Left cardiac atrium (tissue), 4 donors: ENCODE measurements at regions not wholly inside any gene's neighbourhood (a gene's known extent, or its start where the extent isn't known, plus 50 kb on each side); places are given as distances from the start of the nearest gene placed in this dataset.

Experiments
- ATAC-seq, 2 donors: fragments of 200-7000 bp; cut with Tn5 transposase; one replicate each; pipeline ENCODE4 v1.9.1; 2020; ENCODE audit warnings: mild to moderate bottlenecking in 2 of 2, moderate library complexity in 2 of 2
- DNase-seq: peaks from one replicate; pipeline ENCODE4 v3.0.0-alpha.2; 2020
- intact Hi-C, 2 donors: fragments of 100-400 bp; cut with DNase I; formaldehyde crosslinking; loops; one replicate each; pipeline versions ENCODE4 v1.14.1 to v1.15.1; 2022 to 2023
- donor health status: DM: no; HTN: yes; CAD: no.
- donor health status: DM: no; HTN: yes; CAD: no; lungs with severe emphysema.
- donor health status: DM: yes; HTN: yes; CAD: no.
- donor health status: Dilated cardiomyopathy.

DNA sequence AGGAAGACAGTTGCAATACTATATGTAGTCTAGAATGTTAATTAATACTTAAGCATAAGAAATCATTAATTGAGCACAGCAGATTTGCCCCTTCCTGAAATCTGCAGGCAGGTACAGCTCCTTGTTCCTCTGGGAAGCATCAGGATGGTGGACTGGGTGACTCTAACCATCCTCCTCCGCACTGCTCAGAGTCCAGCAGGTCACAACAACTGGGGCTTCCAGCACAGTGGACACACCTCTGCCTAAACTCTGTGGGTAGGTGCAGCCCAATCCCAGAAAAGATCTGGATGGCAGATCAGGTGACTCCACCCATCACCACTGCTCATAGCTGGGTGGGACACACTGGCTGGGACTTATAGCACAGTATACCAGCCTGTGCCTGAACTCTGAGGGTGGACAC is 189.9 kb upstream of the TMCO5A start:
- ATAC-seq (no peak), DNase-seq (no peak)
- intact Hi-C loops: loop anchor here in 1 of 2 donors (2.0 kb wide), 1 partner anchor 36 kb away; no protein-coding TSS in a partner anchor

DNA sequence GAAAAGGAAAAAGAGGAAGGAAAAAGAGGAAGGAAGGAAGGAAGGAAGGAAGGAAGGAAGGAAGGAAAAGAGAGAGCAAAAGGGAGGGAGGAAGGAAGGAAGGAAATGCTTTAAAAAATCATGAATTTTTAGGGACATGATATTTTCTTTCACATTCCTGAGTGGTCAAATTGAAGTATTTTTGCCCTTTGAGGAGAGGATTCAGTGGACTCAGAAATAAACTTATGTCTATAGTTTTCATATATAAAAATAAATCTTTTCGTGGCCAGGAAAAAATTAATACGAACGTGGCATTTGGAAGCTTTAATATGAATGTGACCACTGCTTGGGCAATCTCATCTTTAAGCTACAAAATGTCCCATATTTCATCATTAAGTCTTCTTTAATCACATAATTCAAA is 183.0 kb upstream of the TMCO5A start:
- ATAC-seq (no peak), DNase-seq (no peak)
- intact Hi-C loops: no loop called here

DNA sequence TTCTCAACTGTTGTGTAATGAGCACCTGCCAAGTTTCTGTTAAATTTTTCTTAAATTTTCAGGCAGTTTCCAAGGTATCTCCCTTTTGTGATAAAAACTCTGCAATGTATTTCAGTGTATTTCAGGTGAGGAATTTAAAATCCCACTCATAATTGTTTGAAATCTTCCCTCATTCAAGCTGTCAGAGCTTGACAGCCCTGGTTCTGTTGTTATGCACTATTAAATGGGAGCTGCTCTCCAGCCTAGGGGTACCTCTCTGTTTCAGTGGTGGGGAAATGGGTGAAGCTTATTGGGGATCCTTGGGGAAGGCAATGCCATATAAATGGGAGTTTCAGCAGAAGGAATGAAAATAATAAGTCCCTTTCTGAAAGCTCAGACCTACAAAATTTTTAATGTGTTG is 178.0 kb upstream of the TMCO5A start:
- no peak for DNase-seq
- no peak for ATAC-seq
- intact Hi-C loops: no loop called here

DNA sequence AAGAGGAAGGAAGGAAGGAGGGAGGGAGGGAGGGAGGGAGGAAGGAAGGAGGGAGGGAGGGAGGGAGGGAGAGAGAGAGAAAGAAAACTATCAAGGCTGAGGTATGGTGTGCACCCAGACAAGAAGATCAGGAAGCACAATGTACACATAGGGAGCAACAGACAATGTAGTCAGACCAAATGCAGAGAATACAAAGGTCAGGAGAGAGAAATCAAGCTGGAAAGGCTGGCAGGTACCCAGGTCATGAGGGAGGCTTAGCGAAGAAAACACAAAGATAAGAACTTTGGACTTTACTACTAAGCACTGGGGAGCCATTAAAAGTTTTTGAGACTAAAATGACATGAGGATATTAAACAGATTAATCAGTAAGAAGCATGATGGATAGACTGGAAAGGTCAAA is 176.0 kb upstream of the TMCO5A start:
- DNase-seq (no peak), ATAC-seq (no peak)
- intact Hi-C loops: no loop called here

DNA sequence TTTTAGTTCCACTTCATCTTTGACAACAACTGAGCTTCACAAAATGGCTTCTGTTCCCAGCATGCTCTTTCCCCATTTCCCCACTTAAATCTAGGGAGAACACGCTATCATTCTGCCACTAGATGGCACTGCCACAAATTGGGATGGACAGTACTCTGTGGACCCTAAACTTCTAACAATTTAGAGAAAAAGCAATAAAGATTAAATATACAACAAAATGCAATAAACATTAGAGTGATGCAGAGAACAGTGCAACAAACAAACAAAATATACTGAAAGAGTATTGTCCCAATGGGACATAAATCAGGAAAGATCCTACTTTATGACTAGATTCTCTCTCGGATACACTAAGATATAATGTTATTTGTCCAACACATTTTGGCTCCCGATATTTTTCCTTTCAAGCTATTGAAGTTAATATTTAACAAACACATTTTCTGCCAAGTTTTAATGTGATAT is 169.7 kb upstream of the TMCO5A start:
- intact Hi-C loops: no loop called here
- ATAC-seq (peak in 1 of 2 donors; percentile 62), DNase-seq (no peak)

DNA sequence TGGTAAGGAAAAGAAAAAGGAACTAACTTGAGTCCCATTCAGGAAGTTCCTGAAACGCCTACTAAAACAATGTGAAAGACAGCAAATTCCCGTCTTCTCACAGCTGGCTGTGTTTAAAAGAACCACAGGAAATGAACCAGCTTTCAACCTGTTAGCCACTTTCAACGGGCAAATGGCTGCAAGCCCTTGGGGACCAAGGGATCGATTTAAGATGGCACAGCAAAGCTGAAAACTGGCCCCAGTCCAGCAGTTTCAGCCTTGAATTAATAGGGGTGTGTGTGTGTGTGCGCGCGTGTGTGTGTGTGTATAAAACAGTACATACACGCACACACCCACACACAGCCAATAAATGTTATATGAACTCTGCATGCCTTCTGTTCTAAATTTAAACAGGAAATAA is 168.7 kb upstream of the TMCO5A start:
- ATAC-seq (no peak), DNase-seq (no peak)
- intact Hi-C loops: no loop called here

DNA sequence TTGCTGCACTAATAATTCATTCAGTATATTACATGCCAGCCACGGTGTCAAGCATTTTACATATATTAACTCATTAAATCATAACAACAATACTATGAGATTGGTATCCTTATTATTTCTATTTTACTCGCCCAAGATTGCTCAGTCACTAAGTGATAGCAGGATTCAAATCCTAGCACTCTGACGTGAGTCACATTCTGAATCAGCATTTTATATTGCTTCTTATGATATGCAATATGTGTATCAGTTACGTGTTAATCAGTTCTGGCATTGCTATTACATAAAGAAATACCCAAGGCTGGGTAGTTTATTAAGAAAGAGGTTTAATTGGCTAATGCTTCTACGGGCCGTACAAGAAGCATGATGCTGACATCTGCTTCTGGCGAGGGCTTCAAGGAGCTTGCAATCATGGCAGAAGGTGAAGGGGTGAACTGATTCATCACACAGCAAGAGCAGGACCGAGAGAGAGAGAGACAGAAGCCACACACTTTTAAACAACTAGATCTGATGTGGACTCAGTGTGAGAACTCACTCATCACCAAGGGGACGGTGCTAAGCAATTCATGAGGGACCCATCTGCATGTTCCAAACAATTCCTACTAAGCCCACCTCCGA is 166.5 kb upstream of the TMCO5A start:
- DNase-seq (no peak), ATAC-seq (no peak)
- intact Hi-C loops: no loop called here

DNA sequence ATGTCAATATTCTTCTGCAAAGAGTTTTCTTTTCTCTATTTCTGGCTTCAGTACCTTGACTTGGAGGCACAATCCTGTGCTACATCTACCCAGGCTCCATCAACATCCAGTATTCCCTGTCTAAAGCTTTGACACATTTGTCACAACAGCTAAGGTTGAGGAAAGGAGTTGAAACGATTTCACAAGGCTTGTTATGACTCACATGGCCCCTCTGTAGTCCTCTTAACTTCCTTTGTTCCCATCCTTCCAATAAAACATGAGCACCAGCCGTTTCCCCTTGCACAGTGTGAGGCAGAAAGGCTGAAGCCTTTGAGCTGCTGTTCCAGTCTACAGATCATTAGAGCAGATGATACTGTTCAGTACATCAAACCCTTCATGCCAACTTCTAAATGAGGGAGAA is 163.0 kb upstream of the TMCO5A start:
- intact Hi-C loops: no loop called here
- ATAC-seq (no peak), DNase-seq (no peak)

DNA sequence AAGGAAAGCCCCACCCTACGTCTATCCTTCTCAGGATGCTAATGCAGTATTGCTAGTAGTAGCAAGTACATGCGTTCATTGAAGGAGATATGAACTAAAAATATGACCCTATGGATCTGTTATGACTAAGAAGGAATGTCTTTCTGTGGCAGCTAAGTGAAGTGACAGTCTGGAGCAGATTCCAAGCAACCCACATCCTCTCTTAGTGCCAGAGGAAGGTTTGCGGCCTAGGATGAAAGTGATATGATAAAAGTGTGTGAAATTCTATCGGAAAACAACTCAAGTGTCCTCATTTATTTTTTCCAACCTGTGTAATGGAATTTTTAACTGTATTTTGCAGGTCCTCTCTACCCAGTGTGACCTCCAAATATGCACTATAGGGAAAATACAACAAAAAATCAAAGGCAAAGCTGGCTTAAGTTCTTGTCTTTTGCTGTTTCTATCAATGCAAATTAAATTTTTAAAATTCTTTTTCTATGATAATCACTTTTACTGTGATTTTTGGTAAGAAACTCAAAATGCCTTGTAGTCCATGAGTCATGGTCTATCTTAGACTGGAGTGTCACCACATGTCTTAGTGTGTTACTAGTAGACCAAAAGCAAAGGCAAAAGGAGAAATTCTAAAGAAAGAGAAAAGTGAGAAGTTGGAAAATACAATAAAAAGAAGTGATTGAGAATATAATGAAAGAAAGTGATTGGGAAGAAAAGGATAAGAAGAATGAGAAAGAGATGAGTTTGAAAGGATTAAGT is 161.2 kb upstream of the TMCO5A start:
- intact Hi-C loops: no loop called here
- no peak for ATAC-seq

DNA sequence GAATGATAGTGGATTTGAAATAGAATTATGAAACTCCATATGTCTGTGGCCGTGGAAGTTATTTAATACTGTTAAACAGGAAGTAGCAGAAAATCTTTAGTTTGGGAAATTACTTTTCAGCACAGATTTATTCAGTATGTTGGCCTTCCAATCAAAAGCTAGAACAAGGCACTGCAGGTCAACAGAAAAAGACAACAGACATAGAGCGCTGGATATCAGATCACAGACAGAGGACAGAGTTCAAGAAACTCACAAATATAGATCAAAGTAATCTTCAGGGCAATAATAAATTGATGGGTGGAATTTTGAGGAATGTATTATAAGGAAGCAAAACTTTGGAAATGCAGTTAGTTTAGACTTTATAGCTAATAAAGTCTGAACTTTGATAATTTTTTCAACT is 159.5 kb upstream of the TMCO5A start:
- no peak for ATAC-seq
- intact Hi-C loops: no loop called here

More for the DNA sequence above, 161.2 kb upstream of the TMCO5A start:
- no peak for DNase-seq

DNA sequence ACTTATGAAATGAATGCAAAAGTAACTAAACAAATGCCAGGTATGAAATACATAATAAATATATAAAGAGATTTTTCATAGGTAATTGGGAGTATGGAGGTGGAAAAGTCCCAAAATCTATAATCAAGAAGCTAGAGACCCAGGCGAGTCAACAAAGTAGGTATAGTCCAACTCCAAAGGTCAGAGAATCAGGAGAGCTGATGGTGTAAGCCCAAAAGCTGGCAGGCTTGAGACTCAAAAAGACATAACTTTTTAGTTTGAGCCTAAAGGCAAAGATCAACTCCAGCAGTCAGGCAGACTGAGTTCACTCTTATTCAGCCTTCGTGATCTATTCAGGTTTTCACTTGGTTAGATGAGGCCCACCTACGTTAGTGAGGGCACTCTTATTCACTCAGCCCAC is 157.4 kb upstream of the TMCO5A start:
- DNase-seq (no peak), ATAC-seq (no peak)
- intact Hi-C loops: no loop called here

More for the DNA sequence above, 159.5 kb upstream of the TMCO5A start:
- DNase-seq: no peak

DNA sequence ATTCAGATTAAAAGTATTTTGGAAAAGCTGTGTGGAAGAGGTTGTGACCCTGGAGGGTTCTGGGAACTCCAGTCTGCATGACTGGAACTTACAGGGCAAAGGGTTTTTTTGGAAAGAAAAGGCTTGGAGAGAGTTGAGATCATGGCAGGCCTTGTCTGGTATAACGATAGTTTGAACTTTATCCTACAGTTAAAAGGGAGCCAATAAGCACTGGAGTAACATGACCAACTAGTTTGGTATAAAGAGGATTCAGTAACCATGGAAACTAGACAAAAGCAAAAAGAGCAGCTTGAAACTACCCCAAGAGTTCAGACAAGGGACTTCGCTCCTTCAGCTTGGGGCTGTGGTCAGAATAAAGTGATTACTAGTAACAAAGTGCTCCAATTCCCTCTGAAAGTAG is 151.2 kb upstream of the TMCO5A start:
- intact Hi-C loops: no loop called here
- ATAC-seq: peak in 1 of 2 donors; percentile 34
- DNase-seq: no peak

DNA sequence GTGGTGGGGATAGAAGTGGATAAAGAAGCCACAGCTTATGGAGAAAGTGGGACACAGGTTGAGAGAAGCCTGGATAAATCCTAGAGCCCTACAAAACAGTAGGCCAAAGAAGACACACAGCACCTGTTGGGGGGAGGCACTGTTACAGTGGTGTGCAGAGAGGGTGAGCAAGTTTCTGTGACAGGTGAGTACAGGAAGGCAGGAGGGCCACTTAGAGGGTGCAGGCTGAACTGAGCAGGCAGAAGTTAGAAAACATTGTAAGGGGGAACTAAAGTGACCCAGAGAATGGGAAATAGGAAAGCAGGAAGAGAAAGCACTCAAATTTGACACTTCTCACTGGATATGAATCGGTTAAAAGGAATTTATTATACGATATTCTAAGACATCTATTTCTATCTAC is 146.1 kb upstream of the TMCO5A start:
- DNase-seq (no peak), ATAC-seq (no peak)
- intact Hi-C loops: no loop called here

DNA sequence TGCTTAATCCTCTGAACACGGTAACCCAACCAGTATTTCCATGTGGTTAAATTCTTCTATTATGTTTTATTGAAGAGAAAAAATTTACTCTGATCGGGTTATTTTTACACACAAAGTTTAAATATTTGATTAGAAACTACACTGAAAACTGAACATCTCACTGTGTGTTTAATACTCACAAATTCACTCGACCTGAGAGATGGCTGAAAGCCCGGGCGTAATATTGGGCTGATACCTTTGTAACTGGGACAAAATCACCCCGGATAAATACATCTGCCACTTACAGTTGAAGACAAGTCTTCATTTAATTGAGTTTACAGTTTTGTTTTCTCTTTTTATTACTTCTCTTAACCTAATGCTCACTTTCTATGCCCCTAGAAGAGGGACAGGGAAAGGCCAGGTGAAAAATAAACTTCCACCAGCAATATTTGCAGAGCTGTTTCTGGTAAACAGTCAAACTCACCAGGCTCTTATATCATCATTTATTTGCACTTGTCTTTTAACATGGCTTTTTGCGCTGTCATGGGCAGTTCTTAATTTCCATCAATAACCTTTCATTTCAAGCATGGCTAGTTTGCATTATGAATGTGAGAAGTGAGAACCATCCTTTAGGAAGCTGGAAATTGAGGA is 145.6 kb upstream of the TMCO5A start:
- intact Hi-C loops: no loop called here
- no peak for DNase-seq
- ATAC-seq: no peak

DNA sequence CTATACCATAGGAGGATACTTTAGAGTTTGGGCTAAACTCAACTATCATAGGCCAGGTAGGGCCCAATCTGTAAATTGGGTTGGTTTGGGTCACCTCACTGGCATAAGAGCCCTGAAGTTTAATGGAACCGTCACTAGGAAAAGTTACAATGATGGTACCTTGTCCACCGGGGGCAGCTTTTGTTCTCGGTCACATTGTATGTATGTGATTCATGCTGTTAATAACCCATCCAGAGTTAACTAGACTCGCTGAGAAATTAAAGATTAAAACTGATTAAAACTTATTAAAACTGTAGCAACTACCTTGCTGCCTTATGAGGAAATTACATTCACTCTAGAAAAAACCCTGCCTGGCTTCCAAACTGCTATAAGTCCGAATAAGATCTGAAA is 145.0 kb upstream of the TMCO5A start:
- intact Hi-C loops: no loop called here
- no peak for ATAC-seq
- no peak for DNase-seq

DNA sequence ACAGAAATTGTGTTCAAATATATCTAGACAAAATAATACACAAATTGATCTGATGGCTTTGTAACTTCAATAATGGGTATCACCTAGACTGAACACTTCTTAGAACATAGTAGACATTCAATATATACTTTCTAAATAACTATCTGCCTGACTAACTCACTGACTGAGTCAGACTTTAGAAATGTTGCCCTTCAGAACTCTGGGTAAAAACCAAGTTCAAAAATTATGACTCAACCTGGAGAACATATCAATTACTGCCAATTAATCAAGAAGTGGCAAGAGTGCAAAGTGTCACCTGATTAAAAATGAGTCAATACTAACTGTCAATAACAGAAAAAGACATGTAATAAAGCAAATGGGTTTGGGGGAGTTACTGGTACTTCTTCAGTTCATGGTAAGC is 144.6 kb upstream of the TMCO5A start:
- intact Hi-C loops: no loop called here
- no peak for DNase-seq
- ATAC-seq: peak in 1 of 2 donors; percentile 58

DNA sequence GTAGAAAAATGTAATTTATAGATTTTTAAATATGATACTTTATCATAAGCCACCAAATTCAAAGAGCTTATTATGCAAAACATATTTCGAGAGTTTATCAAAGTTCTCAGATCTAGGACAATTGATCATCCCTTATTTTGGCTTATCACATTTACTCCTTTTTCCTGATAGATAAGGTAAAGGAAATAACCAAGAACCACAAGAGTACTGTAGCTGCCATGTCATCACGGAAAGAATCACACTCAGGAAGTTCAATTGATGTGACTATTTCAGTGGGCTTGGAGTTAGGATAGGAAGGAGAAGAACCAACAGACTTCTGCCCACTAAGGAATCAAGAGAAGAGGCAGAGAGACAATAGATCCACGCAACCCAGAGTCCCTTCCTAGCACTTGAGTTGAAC is 142.7 kb upstream of the TMCO5A start:
- intact Hi-C loops: no loop called here
- ATAC-seq: no peak
- DNase-seq: no peak

DNA sequence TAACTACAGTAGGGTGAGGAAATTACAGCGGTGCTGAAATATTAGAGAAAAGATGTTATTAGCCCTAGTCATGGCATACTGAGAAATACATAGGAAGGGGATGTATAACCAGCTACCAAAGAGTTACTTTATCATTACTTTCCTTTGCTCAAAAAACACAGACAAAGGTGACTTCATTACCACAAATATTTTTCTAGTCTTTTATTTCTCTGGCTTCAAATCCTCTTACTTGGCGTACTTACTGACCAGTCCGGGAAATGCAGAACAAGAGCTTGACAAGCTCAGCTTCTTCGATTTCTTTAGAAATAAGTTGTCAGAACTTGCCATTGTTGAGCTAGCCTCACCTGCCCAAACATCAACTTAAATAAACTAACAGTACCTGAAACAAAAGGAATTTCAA is 142.1 kb upstream of the TMCO5A start:
- ATAC-seq: no peak
- intact Hi-C loops: no loop called here
- no peak for DNase-seq

DNA sequence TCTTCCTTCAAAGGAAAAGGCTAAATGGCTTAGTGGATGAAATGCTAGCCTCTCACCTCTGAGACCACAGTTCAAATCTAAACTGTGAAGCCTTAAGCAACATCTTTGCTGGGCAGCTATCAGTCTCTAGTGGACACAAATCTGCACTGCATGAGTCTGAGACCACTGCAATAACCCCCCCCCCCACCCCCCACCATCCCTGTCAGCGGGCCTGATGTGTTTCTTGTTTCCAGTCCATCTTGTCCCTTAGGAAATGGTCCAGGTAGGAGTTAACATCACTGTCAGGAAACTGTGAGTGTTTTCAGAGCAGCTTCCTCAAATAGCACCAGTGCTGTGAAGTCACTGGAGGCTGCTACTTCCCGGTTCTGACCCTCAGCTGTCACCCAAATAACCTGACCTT is 140.6 kb upstream of the TMCO5A start:
- no peak for DNase-seq
- intact Hi-C loops: no loop called here
- no peak for ATAC-seq

DNA sequence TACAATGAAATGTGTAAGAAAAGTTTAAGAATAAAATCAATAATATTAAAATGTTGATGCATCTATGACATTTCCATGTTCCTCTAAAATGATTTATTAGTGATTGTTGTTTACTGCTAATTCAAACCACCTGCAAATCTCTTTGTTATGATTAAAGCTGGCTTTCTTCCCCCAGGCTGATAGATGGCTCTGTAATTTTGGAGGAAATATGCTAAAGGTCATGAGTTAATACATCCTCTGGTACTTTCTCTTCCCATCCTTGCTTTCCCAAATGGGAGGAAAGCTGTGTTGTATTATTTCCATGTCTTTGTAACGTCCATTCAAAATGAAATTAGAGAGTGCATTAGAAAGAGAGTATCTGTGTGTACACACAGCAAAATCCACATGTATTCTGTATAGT is 139.5 kb upstream of the TMCO5A start:
- ATAC-seq: no peak
- DNase-seq: no peak
- intact Hi-C loops: no loop called here

DNA sequence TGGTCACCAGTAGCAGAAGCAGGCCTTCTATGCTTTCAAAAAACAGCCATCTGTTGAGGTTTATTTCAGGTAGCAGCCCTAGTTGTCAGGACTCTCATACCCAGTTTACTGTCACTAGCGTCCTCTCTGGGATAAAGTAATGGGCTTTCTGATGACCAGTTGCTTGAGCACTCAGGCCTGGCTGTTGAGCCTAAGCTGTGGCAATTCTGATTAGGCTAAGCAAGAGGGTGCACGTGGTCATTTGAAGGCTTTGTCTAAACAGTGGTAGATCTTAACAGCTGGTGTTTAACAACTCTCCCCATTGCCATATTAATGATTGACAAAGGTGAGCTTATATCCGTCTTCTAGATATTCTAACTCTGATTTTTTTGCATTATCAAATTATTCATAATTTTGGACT is 132.9 kb upstream of the TMCO5A start:
- ATAC-seq: no peak
- intact Hi-C loops: no loop called here

More for the DNA sequence above, 132.9 kb upstream of the TMCO5A start:
- no peak for DNase-seq
